HG03097 (cell line): ENCODE measurements at regions not wholly inside any gene's neighbourhood (a gene's known extent, or its start where the extent isn't known, plus 50 kb on each side); places are given as distances from the start of the nearest gene placed in this dataset.

Experiments used
- ATAC-seq: cut with Tn5 transposase; IDR thresholded peaks from one replicate; pipeline ENCODE4 v1.9.1; 2021; ENCODE audit not compliant: unreplicated experiment, low FRiP score

GRCh38 chr21:40901691-40902090, 54.7 kb upstream of the DSCAM start:
- no peak for ATAC-seq

GRCh38 chr21:40902299-40902698, 55.3 kb upstream of the DSCAM start:
- ATAC-seq: no peak

GRCh38 chr21:40902993-40903392, 56.0 kb upstream of the DSCAM start:
- ATAC-seq: no peak

GRCh38 chr21:40905251-40905650, 58.3 kb upstream of the DSCAM start:
- ATAC-seq: no peak

- ATAC-seq: no peak
Observed at GRCh38 chr21:40912375-40912774, 65.4 kb upstream of the DSCAM start.

GRCh38 chr21:40915114-40915513, 68.2 kb upstream of the DSCAM start:
- ATAC-seq: no peak

GRCh38 chr21:40923407-40923806, 76.4 kb upstream of the DSCAM start:
- ATAC-seq: no peak

GRCh38 chr21:40923901-40924300, 76.9 kb upstream of the DSCAM start:
- no peak for ATAC-seq

GRCh38 chr21:40924641-40925040, 77.7 kb upstream of the DSCAM start:
- ATAC-seq: no peak

- ATAC-seq: no peak
Observed at GRCh38 chr21:40926238-40926637, 79.3 kb upstream of the DSCAM start.

- ATAC-seq: no peak
Observed at GRCh38 chr21:40929833-40930232, 82.9 kb upstream of the DSCAM start.

GRCh38 chr21:40931197-40931596, 84.2 kb upstream of the DSCAM start:
- no peak for ATAC-seq

GRCh38 chr21:40936178-40936577, 89.2 kb upstream of the DSCAM start:
- ATAC-seq: no peak

GRCh38 chr21:40936771-40937261, 89.9 kb upstream of the DSCAM start:
- ATAC-seq: no peak

GRCh38 chr21:40938078-40938477, 91.1 kb upstream of the DSCAM start:
- ATAC-seq: no peak

GRCh38 chr21:40938611-40939010, 91.7 kb upstream of the DSCAM start:
- no peak for ATAC-seq

- ATAC-seq: no peak
Observed at GRCh38 chr21:40947713-40948112, 100.8 kb upstream of the DSCAM start.

- no peak for ATAC-seq
Observed at GRCh38 chr21:40950970-40951369, 104.0 kb upstream of the DSCAM start.

GRCh38 chr21:40952551-40953323, 105.8 kb upstream of the DSCAM start:
- no peak for ATAC-seq

GRCh38 chr21:40964691-40965090, 117.7 kb upstream of the DSCAM start:
- ATAC-seq: no peak

- ATAC-seq: no peak
Observed at GRCh38 chr21:40967771-40968170, 120.8 kb upstream of the DSCAM start.

GRCh38 chr21:40972151-40972550, 125.2 kb upstream of the DSCAM start:
- no peak for ATAC-seq
